PC-3 (cell line): ENCODE measurements at regions not wholly inside any gene's neighbourhood (a gene's known extent, or its start where the extent isn't known, plus 50 kb on each side); places are given as distances from the start of the nearest gene placed in this dataset.

Source experiments
- ATAC-seq: fragments of 200-7000 bp; cut with Tn5 transposase; 2 replicates; pipeline ENCODE4 v1.9.1; 2020; ENCODE audit warnings: mild to moderate bottlenecking, moderate library complexity
- BruUV-seq: library from RNA; stranded (reverse); fragments of 400-500 nt; replicated peaks from 2 replicates; lab custom pipeline; 2021; lab: Mats Ljungman, UMichigan
- CTCF ChIA-PET: fragments of 300-600 bp; sonication (Branson Sonifier 250); formaldehyde crosslinking; loops from one replicate; lab custom pipeline; 2022; ENCODE audit warnings: antibody characterized with exemption; lab: Charles Lee
- POLR2A ChIA-PET: fragments of 300-600 bp; sonication (Branson Sonifier 250); formaldehyde crosslinking; loops from one replicate; lab custom pipeline; 2022; ENCODE audit warnings: antibody characterized with exemption; ENCODE audit not compliant: unreplicated experiment; lab: Charles Lee
- DNase-seq: peaks from one replicate; pipeline ENCODE4 v3.0.0-alpha.2; 2015
- H2AFZ ChIP-seq: fragments of 300-600 bp; sonication (generic); 2 replicates; pipeline ENCODE4 v1.6.0; 2016; ENCODE audit warnings: antibody characterized with exemption, low read length
- H3F3A ChIP-seq: fragments of 300-600 bp; sonication (generic); one replicate; pipeline ENCODE4 v1.6.0; 2017; ENCODE audit warnings: antibody characterized with exemption, low read length, control low read depth, mild to moderate bottlenecking; ENCODE audit not compliant: unreplicated experiment
- H3K27ac ChIP-seq: fragments of 300-600 bp; sonication (generic); 2 replicates; pipeline ENCODE4 v1.5.1; 2016; ENCODE audit warnings: mild to moderate bottlenecking, low read length
- H3K27me3 ChIP-seq: fragments of 300-600 bp; sonication (generic); 2 replicates; pipeline ENCODE4 v1.6.1; 2016; ENCODE audit warnings: low read length, mixed read lengths
- H3K36me3 ChIP-seq: fragments of 300-600 bp; sonication (generic); 2 replicates; pipeline ENCODE4 v1.6.1; 2016; ENCODE audit warnings: low read depth, mixed run types, low read length, mixed read lengths
- H3K4me1 ChIP-seq: fragments of 300-600 bp; sonication (generic); 2 replicates; pipeline ENCODE4 v1.5.1; 2016; ENCODE audit warnings: low read length; ENCODE audit not compliant: insufficient read depth
- H3K4me2 ChIP-seq: fragments of 300-600 bp; sonication (generic); 2 replicates; pipeline ENCODE4 v1.6.0; 2016; ENCODE audit warnings: low read length
- H3K4me3 ChIP-seq: fragments of 300-600 bp; sonication (generic); 2 replicates; pipeline ENCODE4 v1.5.1; 2016; ENCODE audit warnings: mild to moderate bottlenecking, low read length, mixed read lengths
- H3K79me2 ChIP-seq: fragments of 300-600 bp; sonication (generic); 2 replicates; pipeline ENCODE4 v1.6.1; 2017; ENCODE audit warnings: low read length, mixed read lengths
- H3K9ac ChIP-seq: fragments of 300-600 bp; sonication (generic); 2 replicates; pipeline ENCODE4 v1.6.0; 2016; ENCODE audit warnings: mild to moderate bottlenecking, low read length
- H3K9me2 ChIP-seq: fragments of 300-600 bp; sonication (generic); replicated peaks from 2 replicates; pipeline ENCODE4 v1.6.1; 2016; ENCODE audit warnings: mixed run types, low read length, mixed read lengths
- H3K9me3 ChIP-seq: fragments of 300-600 bp; sonication (generic); 2 replicates; pipeline ENCODE4 v1.6.1; 2016; ENCODE audit warnings: low read length, mixed read lengths
- H4K20me1 ChIP-seq: fragments of 300-600 bp; sonication (generic); 2 replicates; pipeline ENCODE4 v1.6.1; 2016; ENCODE audit warnings: low read length, mixed read lengths
- EZH2 ChIP-seq: fragments of 300-600 bp; sonication (generic); IDR thresholded peaks from one replicate; pipeline ENCODE4 v1.6.1; 2017; ENCODE audit warnings: antibody characterized with exemption, mild to moderate bottlenecking, low read length; ENCODE audit not compliant: unreplicated experiment
- EZH2phosphoT487 ChIP-seq: fragments of 300-600 bp; sonication (generic); IDR thresholded peaks from 2 replicates; pipeline ENCODE4 v1.6.1; 2018; ENCODE audit warnings: mild to moderate bottlenecking, antibody characterized with exemption, low read length, borderline replicate concordance
- intact Hi-C: fragments of 100-400 bp; cut with micrococcal nuclease; formaldehyde crosslinking; loops from 2 replicates; pipeline ENCODE4 v1.9.0; 2023
- TF ChIP-seq, protein P1 (sequence below): fragments of 300-600 bp; sonication (generic); conservative IDR thresholded peaks from 2 replicates; pipeline ENCODE4 v1.5.1; 2017; ENCODE audit warnings: antibody characterized with exemption, low read depth, mild to moderate bottlenecking, low read length

DNA sequence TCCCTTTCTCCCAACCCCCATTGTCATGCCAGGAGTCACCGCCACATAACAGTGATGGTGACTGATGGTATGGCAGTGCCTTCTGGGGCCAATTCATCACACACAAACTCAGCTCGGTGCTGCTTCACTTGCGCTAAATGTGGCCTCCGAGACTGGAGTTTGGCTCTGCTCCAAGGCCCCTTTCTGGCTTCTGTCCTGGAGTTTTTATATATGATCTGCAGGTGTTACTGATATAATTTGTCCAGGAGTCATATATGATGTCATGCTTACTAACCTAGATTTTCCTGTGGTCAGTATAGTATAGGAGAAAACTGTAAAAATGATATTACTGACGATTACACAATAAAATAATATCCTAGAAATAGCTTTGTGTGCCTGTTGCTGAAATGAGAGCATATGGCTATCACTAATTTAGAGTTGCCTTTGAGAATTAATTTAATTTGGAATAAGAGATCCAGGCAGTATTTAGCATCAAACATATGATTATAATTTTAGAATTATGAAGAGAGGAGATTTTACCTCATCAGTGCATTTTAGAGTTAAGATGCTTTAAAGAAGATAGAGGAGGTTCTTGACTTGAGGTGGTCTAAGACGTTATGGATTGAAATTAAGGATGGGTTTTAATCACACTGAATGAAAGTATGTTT, 334.1 kb upstream of the CD180 start:
- H2AFZ ChIP-seq = no peak overlapping the region
- no peaks in the 10 kb centered on the region for H3K36me3 ChIP-seq
- no peak overlapping the region for H3K27ac ChIP-seq
- H3F3A ChIP-seq = no peaks in the 10 kb centered on the region
- H3K4me1 ChIP-seq = no peaks in the 10 kb centered on the region
- H3K9ac ChIP-seq = no peak overlapping the region
- ChIA-PET CTCF (no interaction called here), POLR2A (no interaction called here)
- H3K4me2 ChIP-seq = no peak overlapping the region
- no peak for ATAC-seq
- no peaks in the 10 kb centered on the region for H3K79me2 ChIP-seq
- TF ChIP-seq, protein P1, sequence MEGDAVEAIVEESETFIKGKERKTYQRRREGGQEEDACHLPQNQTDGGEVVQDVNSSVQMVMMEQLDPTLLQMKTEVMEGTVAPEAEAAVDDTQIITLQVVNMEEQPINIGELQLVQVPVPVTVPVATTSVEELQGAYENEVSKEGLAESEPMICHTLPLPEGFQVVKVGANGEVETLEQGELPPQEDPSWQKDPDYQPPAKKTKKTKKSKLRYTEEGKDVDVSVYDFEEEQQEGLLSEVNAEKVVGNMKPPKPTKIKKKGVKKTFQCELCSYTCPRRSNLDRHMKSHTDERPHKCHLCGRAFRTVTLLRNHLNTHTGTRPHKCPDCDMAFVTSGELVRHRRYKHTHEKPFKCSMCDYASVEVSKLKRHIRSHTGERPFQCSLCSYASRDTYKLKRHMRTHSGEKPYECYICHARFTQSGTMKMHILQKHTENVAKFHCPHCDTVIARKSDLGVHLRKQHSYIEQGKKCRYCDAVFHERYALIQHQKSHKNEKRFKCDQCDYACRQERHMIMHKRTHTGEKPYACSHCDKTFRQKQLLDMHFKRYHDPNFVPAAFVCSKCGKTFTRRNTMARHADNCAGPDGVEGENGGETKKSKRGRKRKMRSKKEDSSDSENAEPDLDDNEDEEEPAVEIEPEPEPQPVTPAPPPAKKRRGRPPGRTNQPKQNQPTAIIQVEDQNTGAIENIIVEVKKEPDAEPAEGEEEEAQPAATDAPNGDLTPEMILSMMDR = no peak
- TF ChIP-seq EZH2 = no peak
- intact Hi-C loops = no loop called here
- 0 out of 2 replicates have a peak, but pooled peaks cover 3% of the 10 kb centered on the region for H3K27me3 ChIP-seq
- no TSS peak for BruUV-seq
- no peak overlapping the region for H3K4me3 ChIP-seq
- no peaks in the 10 kb centered on the region for H3K9me2 ChIP-seq
- no peak for DNase-seq
- no peaks in the 10 kb centered on the region for H4K20me1 ChIP-seq
- 0 out of 2 replicates have a peak, but pooled peaks cover 4% of the 10 kb centered on the region for H3K9me3 ChIP-seq

DNA sequence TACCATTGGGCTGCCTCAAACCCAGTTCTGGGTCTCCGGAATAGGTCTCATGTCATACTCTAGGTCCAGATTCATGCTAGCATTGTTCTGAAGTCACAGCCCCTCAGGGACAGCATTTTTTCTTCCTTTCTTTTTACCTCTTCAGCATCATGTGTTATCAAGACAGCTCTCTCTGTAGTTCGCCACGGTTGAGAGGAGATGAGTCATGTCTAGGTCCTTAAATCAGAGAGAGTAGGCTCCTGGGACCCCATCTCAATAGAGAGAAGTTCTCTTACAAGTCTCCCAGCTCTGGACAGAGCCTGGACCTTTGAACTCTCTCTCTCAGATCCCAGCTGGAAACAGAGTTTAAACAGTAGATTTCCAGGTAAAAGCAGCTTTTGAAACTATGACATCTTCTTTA, 332.4 kb upstream of the CD180 start:
- H4K20me1 ChIP-seq = no peaks in the 10 kb centered on the region
- no peak overlapping the region for H2AFZ ChIP-seq
- H3K9me3 ChIP-seq = 0 out of 2 replicates have a peak, but pooled peaks cover 7% of the 10 kb centered on the region
- intact Hi-C loops = no loop called here
- BruUV-seq = no TSS peak
- no peaks in the 10 kb centered on the region for H3K4me1 ChIP-seq
- DNase-seq (no peak), ATAC-seq (no peak)
- H3K9me2 ChIP-seq = no peaks in the 10 kb centered on the region
- no peak overlapping the region for H3K9ac ChIP-seq
- no peak overlapping the region for H3K4me2 ChIP-seq
- POLR2A ChIA-PET = no interaction called here
- CTCF ChIA-PET = no interaction called here
- no peaks in the 10 kb centered on the region for H3K79me2 ChIP-seq
- no peaks in the 10 kb centered on the region for H3K36me3 ChIP-seq
- H3K27ac ChIP-seq = no peak overlapping the region
- H3K27me3 ChIP-seq = 0 out of 2 replicates have a peak, but pooled peaks cover 3% of the 10 kb centered on the region
- no peak overlapping the region for H3K4me3 ChIP-seq
- H3F3A ChIP-seq = no peaks in the 10 kb centered on the region
- TF ChIP-seq EZH2phosphoT487 = no peak
- TF ChIP-seq EZH2 = no peak
- TF ChIP-seq, protein P1 = no peak

DNA sequence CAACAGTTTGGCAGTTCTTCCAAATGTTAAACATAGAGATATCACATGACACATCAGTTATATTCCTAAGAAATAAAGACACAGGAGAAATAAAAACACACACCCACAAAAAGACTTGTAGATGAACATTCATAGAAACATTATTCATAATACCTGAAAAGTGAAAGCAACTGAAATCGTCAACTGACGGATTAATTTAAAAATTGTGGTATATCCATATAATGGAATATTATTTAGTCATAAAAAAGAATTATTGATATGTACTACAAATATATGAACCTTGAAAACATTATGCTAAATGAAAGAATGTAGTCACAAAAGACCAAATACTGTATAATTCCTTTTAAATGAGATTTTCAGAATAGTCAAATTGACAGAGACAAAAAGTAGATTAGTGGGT, 330.2 kb upstream of the CD180 start:
- intact Hi-C loops = no loop called here
- POLR2A ChIA-PET = no interaction called here

More for the DNA sequence above, 330.2 kb upstream of the CD180 start:
- H3F3A ChIP-seq = no peaks in the 10 kb centered on the region
- H3K9me3 ChIP-seq = 0 out of 2 replicates have a peak, but pooled peaks cover 7% of the 10 kb centered on the region
- no peaks in the 10 kb centered on the region for H4K20me1 ChIP-seq
- ATAC-seq (no peak), DNase-seq (no peak)
- H3K4me3 ChIP-seq = no peak overlapping the region
- no peaks in the 10 kb centered on the region for H3K9me2 ChIP-seq
- H3K4me2 ChIP-seq = no peak overlapping the region
- H3K4me1 ChIP-seq = no peaks in the 10 kb centered on the region
- no peaks in the 10 kb centered on the region for H3K36me3 ChIP-seq
- no peak for TF ChIP-seq EZH2phosphoT487
- TF ChIP-seq, protein P1 = no peak
- no peak for TF ChIP-seq EZH2
- BruUV-seq = no TSS peak
- no peak overlapping the region for H3K27ac ChIP-seq
- no peaks in the 10 kb centered on the region for H3K79me2 ChIP-seq
- no peak overlapping the region for H3K9ac ChIP-seq
- H2AFZ ChIP-seq = no peak overlapping the region
- no peaks in the 10 kb centered on the region for H3K27me3 ChIP-seq
- CTCF ChIA-PET = no interaction called here
